ENCODE measurements at regions not wholly inside any gene's neighbourhood (a gene's known extent, or its start where the extent isn't known, plus 50 kb on each side); places are given as distances from the start of the nearest gene placed in this dataset.
A peak's percentile ranks its signal among the peaks of the same experiment; 100 is the strongest.

- no peak for TF ChIP-seq CTCF (conservative IDR thresholded peaks at IDR 0.05; ENCODE audit: low read length)
- no peak overlapping the region for H3K4me3 ChIP-seq (ENCODE audit: low read length)
- peak; percentile 15 for DNase-seq (ENCODE audit: low read depth)
Observed at GRCh38 chr4:151561551-151562256, 152.7 kb downstream of the FHIP1A start.

GRCh38 chr4:151563194-151563593, 154.2 kb downstream of the FHIP1A start:
- no peak overlapping the region for H3K4me3 ChIP-seq (ENCODE audit: low read length)
- DNase-seq (ENCODE audit: low read depth), result no peak
- TF ChIP-seq CTCF (conservative IDR thresholded peaks at IDR 0.05; ENCODE audit: low read length), result no peak

- H3K4me3 ChIP-seq (ENCODE audit: low read length), result no peak overlapping the region
- DNase-seq (ENCODE audit: low read depth), result no peak
- no peak for TF ChIP-seq CTCF (conservative IDR thresholded peaks at IDR 0.05; ENCODE audit: low read length)
Observed at GRCh38 chr4:151564321-151564720, 155.3 kb downstream of the FHIP1A start.

- H3K4me3 ChIP-seq (ENCODE audit: low read length), result no peak overlapping the region
- no peak for DNase-seq (ENCODE audit: low read depth)
- TF ChIP-seq CTCF (conservative IDR thresholded peaks at IDR 0.05; ENCODE audit: low read length), result no peak
Observed at GRCh38 chr4:151565583-151565982, 156.6 kb downstream of the FHIP1A start.

GRCh38 chr4:151566053-151566452, 157.1 kb downstream of the FHIP1A start:
- H3K4me3 ChIP-seq (ENCODE audit: low read length), result no peak overlapping the region
- no peak for DNase-seq (ENCODE audit: low read depth)
- no peak for TF ChIP-seq CTCF (conservative IDR thresholded peaks at IDR 0.05; ENCODE audit: low read length)

- TF ChIP-seq CTCF (conservative IDR thresholded peaks at IDR 0.05; ENCODE audit: low read length), result no peak
- DNase-seq (ENCODE audit: low read depth), result no peak
Observed at GRCh38 chr4:151567056-151567455, 158.1 kb downstream of the FHIP1A start.

GRCh38 chr4:151568966-151569365, 160.0 kb downstream of the FHIP1A start:
- no peak overlapping the region for H3K4me3 ChIP-seq (ENCODE audit: low read length)
- TF ChIP-seq CTCF (conservative IDR thresholded peaks at IDR 0.05; ENCODE audit: low read length), result no peak
- no peak for DNase-seq (ENCODE audit: low read depth)

More at GRCh38 chr4:151567056-151567455, 158.1 kb downstream of the FHIP1A start:
- no peak overlapping the region for H3K4me3 ChIP-seq (ENCODE audit: low read length)

Data from AG10803 (cell line).